Common myeloid progenitor, CD34-positive (primary cell): ENCODE measurements at regions not wholly inside any gene's neighbourhood (a gene's known extent, or its start where the extent isn't known, plus 50 kb on each side); places are given as distances from the start of the nearest gene placed in this dataset.
A peak's percentile ranks its signal among the peaks of the same experiment; 100 is the strongest.

Experiments used
- CTCF ChIA-PET: fragments of 350-600 bp; sonication (Branson Sonifier 250); formaldehyde crosslinking; loops from one replicate; lab custom pipeline; 2021; ENCODE audit warnings: antibody characterized with exemption; lab: Charles Lee
- POLR2A ChIA-PET: fragments of 350-600 bp; sonication (Branson Sonifier 250); formaldehyde crosslinking; loops from one replicate; lab custom pipeline; 2021; ENCODE audit warnings: antibody characterized with exemption; lab: Charles Lee
- DNase-seq, 3 donors: peaks; one replicate each; pipeline versions ENCODE4 v3.0.0 to v3.0.0-alpha.2; 2013
- H3K27ac ChIP-seq, 2 experiments: 1 replicate in 1 of 2; 2 replicates in 1 of 2; pipeline ENCODE4 v1.7.0; 2013; ENCODE audit warnings: inconsistent platforms in 2 of 2, low read length in 2 of 2, mild to moderate bottlenecking in 2 of 2, low read depth in 1 of 2, moderate library complexity in 1 of 2; ENCODE audit not compliant: severe bottlenecking in 2 of 2, insufficient read depth in 1 of 2, poor library complexity in 1 of 2
- H3K27me3 ChIP-seq, 5 experiments: replicated peaks in 2 of 5; 1 replicate in 3 of 5; 2 replicates in 2 of 5; pipeline versions ENCODE4 v1.6.1 to v1.7.0; 2013; ENCODE audit warnings: low read length in 4 of 5, mild to moderate bottlenecking in 2 of 5, moderate library complexity in 2 of 5, inconsistent platforms in 1 of 5; ENCODE audit not compliant: insufficient read depth in 5 of 5, control insufficient read depth in 4 of 5
- H3K36me3 ChIP-seq, 4 experiments: 1 replicate in 2 of 4; 2 replicates in 2 of 4; pipeline versions ENCODE4 v1.6.1 to v1.7.0; 2013; ENCODE audit warnings: low read length in 3 of 4, control low read depth in 1 of 4, mild to moderate bottlenecking in 1 of 4; ENCODE audit not compliant: control insufficient read depth in 4 of 4, insufficient read depth in 4 of 4
- H3K4me1 ChIP-seq, 4 experiments: 1 replicate in 3 of 4; 2 replicates in 1 of 4; pipeline versions ENCODE4 v1.6.1 to v1.7.1; 2013; ENCODE audit warnings: low read length in 3 of 4, mild to moderate bottlenecking in 3 of 4, control low read depth in 1 of 4, inconsistent platforms in 1 of 4, moderate library complexity in 1 of 4; ENCODE audit not compliant: control insufficient read depth in 4 of 4, insufficient read depth in 4 of 4; ENCODE audit errors: control extremely low read depth in 1 of 4
- H3K4me3 ChIP-seq, 7 experiments: 1 replicate in 4 of 7; 2 replicates in 3 of 7; pipeline versions ENCODE4 v1.5.1 to v1.7.0; 2013; ENCODE audit warnings: mild to moderate bottlenecking in 7 of 7, low read length in 6 of 7, moderate library complexity in 6 of 7, inconsistent platforms in 2 of 7, low read depth in 2 of 7, control low read depth in 1 of 7; ENCODE audit not compliant: insufficient read depth in 4 of 7, control insufficient read depth in 1 of 7; ENCODE audit errors: extremely low read depth in 1 of 7
- H3K9me3 ChIP-seq, 5 experiments: 1 replicate in 4 of 5; 2 replicates in 1 of 5; pipeline versions ENCODE4 v1.6.1 to v1.7.1; 2013; ENCODE audit warnings: low read length in 4 of 5, mild to moderate bottlenecking in 2 of 5, inconsistent platforms in 1 of 5, low read depth in 1 of 5, moderate library complexity in 1 of 5; ENCODE audit not compliant: control insufficient read depth in 4 of 5, insufficient read depth in 2 of 5; ENCODE audit errors: control extremely low read depth in 1 of 5
- WGBS: methylation state at CpG from one replicate; pipeline ENCODE4 v1.1.5; 2013; ENCODE audit not compliant: insufficient coverage; 5-methylcytosine and 5-hydroxymethylcytosine counted together

- Histone ChIP-seq H3K4me1 (peaks cover 0 to 13% (median 4%) of the 10 kb centered on the region in 4 experiments), H3K27ac (no peak overlapping the region), H3K36me3 (no peaks in the 10 kb centered on the region), H3K9me3 (no peaks in the 10 kb centered on the region), H3K27me3 (no peaks in the 10 kb centered on the region), H3K4me3 (no peak overlapping the region)
- WGBS, result 61% methylated on average over 18 of the region's 19 CpGs
- CTCF ChIA-PET, result no interaction called here
- POLR2A ChIA-PET, result no interaction called here
- DNase-seq, result peak in 1 of 3 donors; percentile 4
Measured at GRCh38 chr1:68293609-68294366, 61.5 kb upstream of the WLS start.

GRCh38 chr1:68293122-68293521 lies 60.8 kb upstream of the WLS start:
- H3K27ac ChIP-seq, result no peak overlapping the region
- no peaks in the 10 kb centered on the region for H3K9me3 ChIP-seq
- H3K4me1 ChIP-seq, result peaks cover 0 to 13% (median 4%) of the 10 kb centered on the region in 4 experiments
- WGBS, result 81% methylated on average over 5 of the region's 5 CpGs
- no peaks in the 10 kb centered on the region for H3K36me3 ChIP-seq
- H3K27me3 ChIP-seq, result no peaks in the 10 kb centered on the region
- POLR2A ChIA-PET, result no interaction called here
- no peak for DNase-seq
- CTCF ChIA-PET, result no interaction called here
- no peak overlapping the region for H3K4me3 ChIP-seq

DNA sequence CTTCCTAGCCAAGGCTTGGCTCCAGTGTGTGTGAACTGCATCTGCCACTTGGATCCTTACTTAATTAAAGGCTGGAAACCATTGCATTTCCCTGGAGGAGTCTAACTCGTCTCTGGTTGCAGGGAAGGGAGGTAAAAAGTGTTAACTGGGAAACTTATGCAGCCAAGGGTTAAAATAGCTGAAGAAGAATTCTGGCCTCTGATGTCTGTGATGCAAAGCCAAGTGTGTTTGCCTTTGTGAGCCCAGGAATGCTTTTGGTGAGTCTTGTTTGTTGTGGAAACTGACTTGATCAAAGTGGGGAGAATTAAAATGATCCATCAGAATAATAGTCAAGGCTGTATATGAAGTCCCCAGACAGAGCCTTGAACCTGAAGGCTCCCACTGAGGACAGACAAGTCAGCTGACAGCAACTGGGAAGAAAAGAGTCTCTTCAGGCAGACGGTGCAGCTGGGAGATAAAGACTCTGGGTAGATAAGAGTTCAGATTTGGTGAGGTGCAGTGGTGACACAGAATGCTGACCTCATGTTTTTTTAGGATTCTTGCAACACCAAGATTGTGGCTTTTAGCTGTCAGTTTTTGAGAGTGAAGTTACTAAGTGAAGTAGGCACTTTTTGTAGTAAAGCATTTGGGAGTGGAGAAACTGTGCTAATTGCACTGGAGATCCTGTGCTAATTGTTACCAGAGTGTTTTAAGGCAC lies 59.5 kb upstream of the WLS start:
- no peaks in the 10 kb centered on the region for H3K27me3 ChIP-seq
- no peak overlapping the region for H3K4me3 ChIP-seq
- no peaks in the 10 kb centered on the region for H3K36me3 ChIP-seq
- peaks cover 0 to 13% (median 4%) of the 10 kb centered on the region in 4 experiments for H3K4me1 ChIP-seq
- ChIA-PET POLR2A (no interaction called here), CTCF (interaction anchor here (0.7 kb wide), 1 partner anchor 40 kb away, joined by 3 read pairs; no protein-coding TSS in a partner anchor)
- H3K9me3 ChIP-seq, result no peaks in the 10 kb centered on the region
- WGBS, result 43% methylated on average over 2 of the region's 2 CpGs
- H3K27ac ChIP-seq, result no peak overlapping the region
- peak; percentile 26 to 74 (median 55) for DNase-seq

- POLR2A ChIA-PET, result no interaction called here
- H3K27me3 ChIP-seq, result no peaks in the 10 kb centered on the region
- no peak for DNase-seq
- CTCF ChIA-PET, result no interaction called here
- no peak overlapping the region for H3K4me3 ChIP-seq
- H3K27ac ChIP-seq, result no peak overlapping the region
- no peaks in the 10 kb centered on the region for H3K9me3 ChIP-seq
- H3K36me3 ChIP-seq, result no peaks in the 10 kb centered on the region
- WGBS, result no CpG with 5 or more reads among the region's 5 CpGs
- peaks cover 0 to 3% (median 0%) of the 10 kb centered on the region in 4 experiments for H3K4me1 ChIP-seq
Measured at GRCh38 chr1:68287241-68287640, 54.9 kb upstream of the WLS start.

GRCh38 chr1:68285046-68285445 lies 52.7 kb upstream of the WLS start:
- ChIA-PET CTCF (no interaction called here), POLR2A (no interaction called here)
- no peaks in the 10 kb centered on the region for H3K4me1 ChIP-seq
- DNase-seq, result no peak
- H3K36me3 ChIP-seq, result no peaks in the 10 kb centered on the region
- H3K9me3 ChIP-seq, result no peaks in the 10 kb centered on the region
- H3K27me3 ChIP-seq, result no peaks in the 10 kb centered on the region
- H3K27ac ChIP-seq, result no peak overlapping the region
- H3K4me3 ChIP-seq, result no peak overlapping the region
- 90% methylated on average over 2 of the region's 4 CpGs for whole genome bisulfite sequencing

DNA sequence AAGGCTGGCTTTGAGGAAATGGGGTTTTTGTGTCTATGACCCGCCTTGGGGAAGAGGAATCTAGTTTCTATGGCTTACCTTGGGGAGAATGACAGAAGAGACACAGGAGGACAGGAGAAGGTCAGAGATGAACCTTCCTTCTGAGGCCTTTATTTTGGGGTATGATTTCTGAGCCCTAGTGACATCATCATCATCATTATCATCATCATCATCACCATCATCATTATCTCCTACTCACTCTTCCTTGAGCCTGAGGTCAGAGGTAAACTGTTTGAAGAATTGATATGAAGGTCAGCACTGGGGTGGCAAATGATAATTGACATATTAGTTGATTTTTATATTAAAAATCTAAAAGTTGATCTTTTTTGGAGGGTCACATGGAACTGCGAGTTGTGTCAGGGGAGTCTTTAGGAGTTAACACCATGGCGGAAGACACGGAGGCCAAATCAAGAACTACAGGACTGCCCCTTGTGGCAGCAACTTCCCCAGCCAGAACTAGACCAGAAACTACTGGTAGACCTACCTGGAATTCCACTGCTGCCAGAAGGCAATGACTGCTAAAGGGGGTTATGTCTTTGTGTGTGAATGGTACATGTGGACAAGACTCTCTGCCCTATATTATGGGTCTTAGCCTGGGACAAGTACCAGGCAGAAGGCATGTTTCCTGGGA lies 49.8 kb upstream of the WLS start:
- Histone ChIP-seq H3K36me3 (no peaks in the 10 kb centered on the region), H3K4me1 (no peaks in the 10 kb centered on the region), H3K27ac (no peak overlapping the region), H3K27me3 (no peaks in the 10 kb centered on the region), H3K4me3 (no peak overlapping the region), H3K9me3 (no peaks in the 10 kb centered on the region)
- 71% methylated on average over 4 of the region's 4 CpGs for WGBS
- ChIA-PET CTCF (no interaction called here), POLR2A (no interaction called here)
- DNase-seq, result no peak
